Activated B cell treated with CpG ODN at 0.5 μM for 24 hours (primary cell): ENCODE measurements at regions not wholly inside any gene's neighbourhood (a gene's known extent, or its start where the extent isn't known, plus 50 kb on each side); places are given as distances from the start of the nearest gene placed in this dataset.

Experiments used
- ATAC-seq: fragments of 200-7000 bp; cut with Tn5 transposase; one replicate; pipeline ENCODE4 v1.10.0; 2021; ENCODE audit warnings: low read depth, mild to moderate bottlenecking, moderate library complexity
- CTCF ChIA-PET: fragments of 350-600 bp; sonication (Branson Sonifier 250); formaldehyde crosslinking; loops from one replicate; lab custom pipeline; 2021; ENCODE audit warnings: antibody characterized with exemption; lab: Charles Lee
- POLR2A ChIA-PET: fragments of 350-600 bp; sonication (Branson Sonifier 250); formaldehyde crosslinking; loops from one replicate; lab custom pipeline; 2021; ENCODE audit warnings: antibody characterized with exemption; lab: Charles Lee
- DNase-seq: peaks from one replicate; pipeline ENCODE4 v3.0.0; 2022
- H3K27ac Mint-ChIP-seq: one replicate; pipeline ENCODE4 v1.8.0; 2020; ENCODE audit warnings: mixed read lengths
- H3K27me3 Mint-ChIP-seq: one replicate; pipeline ENCODE4 v1.8.0; 2021; ENCODE audit warnings: mixed read lengths
- H3K36me3 Mint-ChIP-seq: one replicate; pipeline ENCODE4 v1.8.0; 2021; ENCODE audit warnings: low read depth, mixed read lengths
- H3K4me1 Mint-ChIP-seq: one replicate; pipeline ENCODE4 v1.8.0; 2021; ENCODE audit warnings: mixed read lengths
- H3K4me3 Mint-ChIP-seq: one replicate; pipeline ENCODE4 v1.8.0; 2020; ENCODE audit warnings: mild to moderate bottlenecking, mixed read lengths
- H3K9me3 Mint-ChIP-seq: one replicate; pipeline ENCODE4 v1.8.0; 2020; ENCODE audit warnings: mixed read lengths
- intact Hi-C: fragments of 100-400 bp; cut with micrococcal nuclease; formaldehyde crosslinking; loops from one replicate; pipeline ENCODE4 v1.15.1; 2024
- TF ChIP-seq, protein P1 (sequence below): fragments of 200-600 bp; IDR thresholded peaks from one replicate; pipeline ENCODE4 v1.8.0; 2022; ENCODE audit warnings: antibody characterized with exemption, mild to moderate bottlenecking

DNA sequence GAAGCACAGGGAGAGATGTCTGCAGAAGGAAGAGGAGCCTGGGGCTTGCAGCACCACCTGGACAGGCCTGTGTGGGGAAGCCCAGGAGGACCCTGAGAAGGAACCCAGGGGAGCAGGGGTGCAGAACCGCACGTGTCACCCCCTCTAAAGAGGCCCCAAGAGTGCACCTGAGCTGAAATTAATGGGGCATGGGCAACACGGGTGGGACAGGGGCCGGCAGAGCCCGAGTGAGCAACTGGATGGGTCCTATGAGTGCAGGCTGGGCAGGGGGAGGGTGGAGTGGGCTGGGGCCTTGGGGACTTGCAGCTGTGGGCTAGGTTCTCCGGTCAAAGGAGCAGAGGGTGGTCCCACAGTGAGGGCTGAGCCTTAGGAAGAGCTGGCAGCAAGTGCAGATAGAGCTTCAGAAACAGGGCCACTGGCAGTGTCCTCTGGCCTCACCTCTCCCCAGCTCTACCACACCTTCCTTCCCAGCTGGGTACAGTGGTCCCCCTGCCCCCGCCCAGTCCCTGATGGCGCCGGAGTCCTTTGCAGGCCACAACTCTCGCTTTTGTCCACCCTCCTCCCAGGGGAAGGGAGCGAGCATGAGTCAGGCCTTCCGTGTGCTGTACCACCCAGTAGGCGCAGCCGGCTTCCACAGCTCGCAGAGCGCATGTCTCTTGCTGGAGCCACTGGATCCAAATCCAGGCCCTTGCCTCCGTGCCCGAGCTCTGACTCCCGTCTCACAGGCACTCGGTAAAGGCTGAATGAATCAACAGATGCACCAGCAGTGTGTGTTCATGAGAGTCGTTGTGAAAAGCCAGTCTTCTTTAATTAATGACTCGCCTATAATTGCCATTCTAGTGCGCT is 131.6 kb downstream of the HMX1 start:
- TF ChIP-seq, protein P1, sequence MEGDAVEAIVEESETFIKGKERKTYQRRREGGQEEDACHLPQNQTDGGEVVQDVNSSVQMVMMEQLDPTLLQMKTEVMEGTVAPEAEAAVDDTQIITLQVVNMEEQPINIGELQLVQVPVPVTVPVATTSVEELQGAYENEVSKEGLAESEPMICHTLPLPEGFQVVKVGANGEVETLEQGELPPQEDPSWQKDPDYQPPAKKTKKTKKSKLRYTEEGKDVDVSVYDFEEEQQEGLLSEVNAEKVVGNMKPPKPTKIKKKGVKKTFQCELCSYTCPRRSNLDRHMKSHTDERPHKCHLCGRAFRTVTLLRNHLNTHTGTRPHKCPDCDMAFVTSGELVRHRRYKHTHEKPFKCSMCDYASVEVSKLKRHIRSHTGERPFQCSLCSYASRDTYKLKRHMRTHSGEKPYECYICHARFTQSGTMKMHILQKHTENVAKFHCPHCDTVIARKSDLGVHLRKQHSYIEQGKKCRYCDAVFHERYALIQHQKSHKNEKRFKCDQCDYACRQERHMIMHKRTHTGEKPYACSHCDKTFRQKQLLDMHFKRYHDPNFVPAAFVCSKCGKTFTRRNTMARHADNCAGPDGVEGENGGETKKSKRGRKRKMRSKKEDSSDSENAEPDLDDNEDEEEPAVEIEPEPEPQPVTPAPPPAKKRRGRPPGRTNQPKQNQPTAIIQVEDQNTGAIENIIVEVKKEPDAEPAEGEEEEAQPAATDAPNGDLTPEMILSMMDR = no peak
- Mint-ChIP-seq H3K27me3 (no peaks in the 10 kb centered on the region), H3K4me3 (no peak overlapping the region), H3K9me3 (no peaks in the 10 kb centered on the region), H3K36me3 (no peaks in the 10 kb centered on the region), H3K4me1 (no peaks in the 10 kb centered on the region), H3K27ac (no peak overlapping the region)
- ChIA-PET POLR2A (no interaction called here), CTCF (no interaction called here)
- intact Hi-C loops = no loop called here
- DNase-seq (no peak), ATAC-seq (no peak)

DNA sequence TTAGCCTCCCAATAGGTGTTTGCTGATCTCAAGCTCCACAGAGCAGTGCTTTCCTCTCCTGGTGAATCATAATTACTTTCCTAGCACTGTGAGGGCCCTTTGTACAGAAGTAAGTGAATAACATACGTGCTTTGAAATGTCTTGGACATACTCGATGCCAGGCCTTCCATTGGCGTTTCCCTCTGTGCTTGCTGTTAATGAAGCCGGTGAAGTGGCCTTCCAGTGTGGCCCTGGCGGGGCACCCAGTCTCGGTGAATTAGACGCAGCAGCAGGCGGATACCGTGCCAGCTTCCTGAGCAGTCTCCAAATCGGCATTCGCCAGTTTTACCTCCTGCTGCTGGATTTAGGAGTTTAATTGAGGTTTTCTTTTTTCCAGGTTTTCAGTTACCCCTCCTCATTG is 132.3 kb downstream of the HMX1 start:
- Mint-ChIP-seq H3K4me1 (no peaks in the 10 kb centered on the region), H3K4me3 (no peak overlapping the region), H3K36me3 (no peaks in the 10 kb centered on the region), H3K9me3 (peaks cover 2% of the 10 kb centered on the region), H3K27me3 (no peaks in the 10 kb centered on the region), H3K27ac (no peak overlapping the region)
- POLR2A ChIA-PET = no interaction called here
- DNase-seq = no peak
- CTCF ChIA-PET = no interaction called here
- no peak for ATAC-seq
- TF ChIP-seq, protein P1 = no peak
- intact Hi-C loops = no loop called here

DNA sequence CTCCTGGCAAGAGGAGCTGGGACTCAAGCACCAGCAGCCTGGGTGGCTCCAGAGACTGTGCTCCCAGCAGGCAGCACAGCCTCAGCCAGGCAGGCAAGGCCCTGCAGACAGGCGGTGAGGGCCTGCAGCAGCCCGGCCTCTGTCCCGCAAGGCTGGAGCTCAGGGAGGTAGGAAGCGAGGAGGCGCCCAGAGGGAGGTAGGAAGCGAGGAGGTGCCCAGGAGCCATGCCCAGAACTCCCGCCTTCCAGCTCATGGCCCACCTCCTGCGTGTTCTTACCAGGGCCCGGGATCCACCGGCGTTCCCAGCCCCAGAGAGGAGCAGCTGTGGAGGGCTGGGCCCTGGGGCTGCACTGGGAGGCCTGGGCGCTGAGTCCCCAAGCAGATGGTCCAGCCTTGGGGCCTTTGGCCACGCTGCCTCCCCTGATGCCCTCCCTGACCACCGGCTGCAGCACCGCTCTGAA is 133.1 kb downstream of the HMX1 start:
- Mint-ChIP-seq H3K4me1 (no peaks in the 10 kb centered on the region), H3K27me3 (no peaks in the 10 kb centered on the region), H3K9me3 (peaks cover 7% of the 10 kb centered on the region), H3K4me3 (no peak overlapping the region), H3K36me3 (no peaks in the 10 kb centered on the region), H3K27ac (no peak overlapping the region)
- ATAC-seq = no peak
- TF ChIP-seq, protein P1 = no peak
- CTCF ChIA-PET = no interaction called here
- POLR2A ChIA-PET = no interaction called here
- no peak for DNase-seq
- intact Hi-C loops = no loop called here

DNA sequence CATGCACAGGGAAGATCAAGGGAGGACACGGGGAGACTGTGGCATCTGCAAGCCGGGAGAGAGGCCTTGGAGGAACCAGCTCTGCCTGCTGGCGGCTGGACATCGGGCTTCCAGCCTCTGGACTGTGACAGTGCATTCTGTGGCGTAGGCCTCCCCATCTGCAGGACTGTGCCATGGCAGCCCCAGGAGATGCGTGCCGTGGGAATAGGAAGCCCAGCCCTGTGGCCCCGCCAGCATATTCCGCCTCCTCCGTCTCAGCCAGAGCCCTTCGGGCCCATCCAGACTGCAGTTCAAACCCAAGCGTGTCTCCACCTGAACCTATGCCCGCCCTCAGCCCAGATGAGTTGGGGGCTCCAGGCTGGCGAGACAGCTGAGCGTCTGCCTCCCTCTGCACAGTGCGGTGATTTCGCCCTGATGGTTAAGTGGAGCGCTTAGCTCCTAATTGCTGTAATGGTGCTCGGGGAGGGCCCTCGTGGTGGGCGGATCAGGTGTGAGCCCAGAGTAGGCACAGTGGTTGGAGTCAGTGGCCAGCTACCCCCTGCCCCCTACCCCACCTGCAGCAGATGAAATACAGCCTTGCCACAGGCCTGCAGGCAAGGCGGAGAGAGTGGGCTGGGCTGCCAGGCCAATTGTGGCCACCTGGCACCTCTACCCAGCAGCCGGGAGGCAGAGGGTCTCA is 133.9 kb downstream of the HMX1 start:
- no peaks in the 10 kb centered on the region for H3K4me1 Mint-ChIP-seq
- CTCF ChIA-PET = no interaction called here
- peaks cover 7% of the 10 kb centered on the region for H3K9me3 Mint-ChIP-seq
- H3K36me3 Mint-ChIP-seq = no peaks in the 10 kb centered on the region
- no peak for DNase-seq
- H3K27me3 Mint-ChIP-seq = no peaks in the 10 kb centered on the region
- H3K27ac Mint-ChIP-seq = no peak overlapping the region
- H3K4me3 Mint-ChIP-seq = no peak overlapping the region
- intact Hi-C loops = no loop called here
- TF ChIP-seq, protein P1 = no peak
- POLR2A ChIA-PET = no interaction called here
- no peak for ATAC-seq

DNA sequence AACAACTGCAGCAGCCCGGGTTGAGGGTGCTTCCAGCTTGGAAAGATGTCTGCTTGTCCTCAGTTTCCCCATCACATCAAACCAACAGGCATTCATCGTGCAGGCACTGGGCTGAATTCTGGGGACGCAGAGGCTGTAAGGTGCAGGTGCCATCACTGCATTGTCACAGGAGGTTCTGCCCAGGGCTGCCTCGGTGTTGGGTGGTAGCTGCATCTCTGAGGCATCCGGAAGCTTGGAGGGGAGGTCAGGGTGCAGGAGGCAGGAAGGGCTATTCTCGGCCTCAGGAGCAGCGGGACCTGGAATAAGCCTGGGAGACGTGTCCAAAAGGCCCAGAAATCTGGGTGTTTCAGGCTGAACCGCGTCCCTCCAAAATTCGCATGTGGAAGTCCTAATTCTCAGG is 134.6 kb downstream of the HMX1 start:
- POLR2A ChIA-PET = no interaction called here
- Mint-ChIP-seq H3K4me1 (no peaks in the 10 kb centered on the region), H3K4me3 (no peak overlapping the region), H3K9me3 (peaks cover 7% of the 10 kb centered on the region), H3K36me3 (no peaks in the 10 kb centered on the region), H3K27ac (no peak overlapping the region), H3K27me3 (no peaks in the 10 kb centered on the region)
- intact Hi-C loops = no loop called here
- DNase-seq (no peak), ATAC-seq (no peak)
- TF ChIP-seq, protein P1 = no peak
- CTCF ChIA-PET = no interaction called here
